NCI-H1092 (cell line): ENCODE measurements at regions not wholly inside any gene's neighbourhood (a gene's known extent, or its start where the extent isn't known, plus 50 kb on each side); places are given as distances from the start of the nearest gene placed in this dataset.
"Not testable (repeated sequence)": the region's sequence is repeated elsewhere in the genome, so short reads cannot be mapped to it uniquely, and the experiment has no call there.

Experiments used
- DNase-seq: peaks from one replicate; lab custom pipeline; 2025; lab: John Stamatoyannopoulos, UW

- DNase-seq: not testable (repeated sequence)
Measured at GRCh38 chr21:9943639-9944038, 577.7 kb upstream of the TPTE start.

GRCh38 chr21:9946057-9946456, 575.3 kb upstream of the TPTE start:
- not testable (repeated sequence) for DNase-seq

GRCh38 chr21:9949510-9950289, 571.7 kb upstream of the TPTE start:
- not testable (repeated sequence) for DNase-seq

DNA sequence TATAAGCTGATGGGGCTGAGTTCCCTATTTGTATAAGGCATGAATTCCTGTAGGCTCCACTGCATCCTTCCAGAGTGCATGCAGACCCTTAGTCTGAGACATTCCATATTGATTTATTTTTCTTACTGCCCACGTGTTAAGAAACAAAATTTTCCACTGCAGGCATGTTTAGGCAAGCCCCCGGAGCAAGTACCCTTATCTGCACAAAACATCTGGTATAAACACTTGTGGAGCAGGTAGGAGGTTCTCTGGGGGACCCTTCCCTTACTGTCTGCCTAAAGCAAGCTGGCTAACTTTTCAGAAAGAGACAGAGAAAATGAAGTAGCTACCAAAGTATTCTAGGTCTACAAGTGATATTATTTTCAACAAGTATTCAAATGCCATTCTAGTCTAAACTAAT, 571.0 kb upstream of the TPTE start:
- DNase-seq: not testable (repeated sequence)

DNA sequence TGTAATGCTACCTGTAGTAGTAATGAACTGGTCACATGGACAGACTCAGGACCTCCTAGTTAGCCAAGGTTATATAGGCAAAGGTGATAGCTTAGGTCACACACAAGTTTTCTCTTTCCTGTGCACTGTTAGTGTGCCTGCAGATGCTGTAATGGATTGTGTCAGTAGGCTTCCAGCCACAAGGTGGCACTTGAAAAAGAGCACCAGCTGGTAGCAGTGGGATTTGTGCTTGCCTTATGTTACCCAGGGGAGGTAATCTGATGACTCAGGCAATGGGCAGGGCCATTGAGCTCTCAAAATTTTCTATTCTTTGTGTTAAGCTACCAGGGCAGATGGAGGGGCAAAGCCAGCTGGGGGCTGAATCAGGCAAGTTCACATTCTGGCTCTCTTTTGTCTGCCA, 562.6 kb upstream of the TPTE start:
- not testable (repeated sequence) for DNase-seq

- DNase-seq: not testable (repeated sequence)
Measured at GRCh38 chr21:9959220-9959964, 562.0 kb upstream of the TPTE start.

- not testable (repeated sequence) for DNase-seq
Measured at GRCh38 chr21:9969399-9969798, 552.0 kb upstream of the TPTE start.

DNA sequence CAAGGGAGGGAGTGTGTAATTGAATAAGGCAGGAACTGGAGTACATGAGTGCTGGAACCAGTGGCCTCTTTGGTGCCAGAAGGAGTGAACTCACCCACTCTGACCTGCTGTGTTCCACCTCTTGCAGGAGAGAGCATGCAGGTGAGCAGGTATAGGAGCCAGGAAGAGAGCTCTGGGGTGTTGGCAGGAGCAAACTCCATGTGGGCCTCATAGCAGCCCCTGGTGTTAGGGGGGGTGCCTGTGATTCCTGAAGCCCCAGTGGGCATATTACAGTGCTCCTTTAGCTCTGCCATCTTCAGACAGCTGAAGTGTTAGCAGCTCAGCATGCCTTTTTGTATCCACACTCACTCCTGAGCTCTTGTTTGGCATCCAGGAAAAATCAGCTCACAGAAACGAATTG, 549.4 kb upstream of the TPTE start:
- not testable (repeated sequence) for DNase-seq

DNA sequence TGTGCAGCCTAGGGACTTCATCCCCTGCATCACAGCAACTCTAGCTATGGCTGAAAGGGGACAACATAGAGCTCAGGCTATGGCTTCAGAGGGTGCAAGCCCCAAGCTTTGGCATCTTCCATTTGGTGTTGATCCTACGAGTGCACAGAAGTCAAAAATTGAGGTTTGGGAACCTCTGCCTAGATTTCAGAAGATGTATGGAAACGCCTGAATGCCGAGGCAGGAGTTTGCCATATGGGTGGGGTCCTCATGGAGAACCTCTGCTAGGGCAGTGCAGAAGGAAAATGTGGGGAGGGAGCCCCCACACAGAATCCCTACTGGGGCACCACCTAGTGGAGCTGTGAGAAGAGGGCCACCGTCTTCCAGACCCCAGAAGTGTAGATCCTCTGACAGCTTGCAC, 543.0 kb upstream of the TPTE start:
- DNase-seq: not testable (repeated sequence)

DNA sequence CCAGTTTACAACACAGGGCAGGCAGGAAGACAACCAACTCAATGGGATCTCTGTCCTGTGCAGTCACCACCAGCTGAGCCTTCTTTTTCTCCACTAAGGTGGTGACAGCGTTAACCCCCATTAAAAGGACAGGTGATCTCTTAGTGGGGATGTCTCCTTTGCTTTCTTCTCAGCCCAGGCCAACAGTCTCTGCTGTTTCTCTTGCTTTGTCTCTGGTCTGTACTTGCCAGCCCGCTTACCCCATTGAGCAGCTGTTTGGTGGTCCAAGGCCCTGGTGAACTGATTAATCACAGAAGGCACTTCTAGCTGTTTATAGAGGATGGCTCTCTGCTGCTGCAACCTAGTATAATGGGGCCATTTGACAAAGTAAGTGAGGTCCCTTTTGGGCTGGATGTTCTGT, 523.9 kb upstream of the TPTE start:
- not testable (repeated sequence) for DNase-seq

DNA sequence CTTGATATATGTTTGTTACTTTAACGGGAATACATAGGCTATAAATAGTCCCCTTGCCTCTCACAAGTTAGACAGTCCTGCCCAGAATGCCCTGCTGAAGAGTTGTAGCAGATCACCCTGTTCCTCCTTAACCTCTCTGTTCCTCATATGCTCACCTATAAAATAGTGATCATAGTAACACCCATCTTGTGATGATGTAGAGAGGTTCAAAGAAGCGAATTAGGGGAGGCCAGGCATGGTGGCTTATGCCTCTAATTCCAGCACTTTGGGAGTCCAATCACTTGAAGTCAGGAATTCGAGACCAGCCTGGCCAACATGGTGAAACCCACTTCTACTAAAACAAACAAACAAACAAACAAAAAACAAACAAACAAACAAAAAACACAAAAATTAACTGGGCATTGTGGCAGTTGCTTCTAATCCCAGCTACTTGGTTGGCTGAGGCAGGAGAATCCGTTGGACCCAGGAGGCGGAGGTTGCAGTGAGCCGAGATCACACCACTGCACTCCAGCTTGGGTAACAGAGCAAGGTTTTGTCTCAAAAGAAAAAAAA, 518.5 kb upstream of the TPTE start:
- DNase-seq: not testable (repeated sequence)

GRCh38 chr21:10005791-10006190, 515.6 kb upstream of the TPTE start:
- not testable (repeated sequence) for DNase-seq

DNA sequence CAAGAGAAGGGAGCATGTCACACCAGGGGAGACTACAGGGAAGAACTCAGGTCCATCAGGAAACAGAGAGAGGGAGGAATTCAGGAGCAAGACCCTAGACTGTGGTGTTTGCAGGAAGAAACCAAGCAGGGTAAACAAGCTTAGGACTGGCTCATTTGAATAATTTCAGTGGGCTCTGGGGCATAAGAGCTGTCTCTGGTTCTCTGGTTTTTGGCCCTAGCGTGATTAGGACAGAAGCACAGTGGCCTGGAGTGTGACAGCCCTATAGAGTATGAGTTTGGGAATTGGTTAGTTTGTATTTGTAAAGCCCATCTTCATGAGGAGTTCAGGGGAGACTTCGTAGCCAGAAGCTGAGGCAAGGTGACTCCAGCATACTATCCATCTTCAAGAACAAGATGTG, 504.4 kb upstream of the TPTE start:
- DNase-seq: not testable (repeated sequence)

DNA sequence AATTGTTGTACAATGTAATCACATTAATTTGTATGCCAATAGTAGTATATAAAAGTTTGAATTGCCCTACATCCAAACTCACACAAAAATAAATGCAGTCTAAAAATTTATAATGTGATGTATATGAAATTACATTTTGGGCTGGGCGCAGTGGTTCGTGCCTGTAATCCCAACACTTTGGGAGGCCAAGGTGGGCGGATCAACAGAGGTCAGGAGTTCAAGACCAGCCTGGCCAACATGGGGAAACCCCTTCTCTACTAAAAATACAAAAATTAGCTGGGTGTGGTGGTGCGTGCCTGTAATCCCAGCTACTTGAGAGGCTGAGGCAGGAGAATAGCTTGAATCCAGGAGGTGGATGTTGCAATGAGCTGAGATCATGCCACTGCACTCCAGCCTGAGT, 503.6 kb upstream of the TPTE start:
- DNase-seq: not testable (repeated sequence)

DNA sequence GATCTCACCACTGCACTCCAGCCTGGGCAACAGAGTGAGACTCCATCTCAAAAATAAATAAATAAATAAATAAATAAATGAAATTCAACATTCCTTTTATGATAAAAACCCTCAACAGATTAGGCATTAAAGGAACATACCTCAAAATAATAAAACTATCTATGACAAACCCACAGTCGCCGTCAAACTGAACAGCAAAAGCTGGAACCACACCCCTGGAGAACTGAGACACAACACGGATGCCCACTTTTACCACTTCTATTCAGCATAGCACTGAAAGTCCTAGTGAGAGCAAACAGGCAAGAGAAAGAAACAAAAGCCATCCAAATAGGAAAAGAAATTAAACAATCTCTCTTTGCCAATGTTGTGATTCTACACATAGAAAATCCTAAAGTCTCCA, 499.9 kb upstream of the TPTE start:
- not testable (repeated sequence) for DNase-seq

- not testable (repeated sequence) for DNase-seq
Measured at GRCh38 chr21:10022745-10023144, 498.6 kb upstream of the TPTE start.
